ENCODE measurements at regions not wholly inside any gene's neighbourhood (a gene's known extent, or its start where the extent isn't known, plus 50 kb on each side); places are given as distances from the start of the nearest gene placed in this dataset.

GRCh38 chr18:78133729-78134128, 845.9 kb upstream of the SALL3 start:
- H3K27ac ChIP-seq (ENCODE audit: insufficient read depth, low read length, poor library complexity, severe bottlenecking), result no peak overlapping the region
- ATAC-seq (ENCODE audit: low read depth in 2 of 2), result no peak
- H3K27ac Mint-ChIP-seq, result no peak overlapping the region

GRCh38 chr18:78136986-78137385, 842.6 kb upstream of the SALL3 start:
- Mint-ChIP-seq H3K36me3 (no peaks in the 10 kb centered on the region), H3K27ac (no peak overlapping the region), H3K27me3 (no peaks in the 10 kb centered on the region), H3K4me1 (no peaks in the 10 kb centered on the region), H3K4me3 (no peak overlapping the region), H3K9me3 (peaks cover 0 to 1% (median 0%) of the 10 kb centered on the region in 7 donors)
- H3K36me3 ChIP-seq (ENCODE audit: control insufficient read depth, insufficient read depth, low read length), result no peaks in the 10 kb centered on the region
- H3K4me1 ChIP-seq (ENCODE audit: control insufficient read depth, insufficient read depth, low read length, poor library complexity, severe bottlenecking), result no peaks in the 10 kb centered on the region
- no peak overlapping the region for H3K4me3 ChIP-seq (ENCODE audit: low read depth, low read length)
- H3K27me3 ChIP-seq (ENCODE audit: control insufficient read depth, insufficient read depth, low read length), result no peaks in the 10 kb centered on the region
- H3K9me3 ChIP-seq (ENCODE audit: control insufficient read depth in 2 of 2, low read length in 2 of 2), result no peaks in the 10 kb centered on the region
- DNase-seq (no peak), ATAC-seq (ENCODE audit: low read depth in 2 of 2) (no peak)
- no peak overlapping the region for H3K27ac ChIP-seq (ENCODE audit: insufficient read depth, low read length, poor library complexity, severe bottlenecking)

More at GRCh38 chr18:78133729-78134128, 845.9 kb upstream of the SALL3 start:
- Mint-ChIP-seq H3K4me3 (no peak overlapping the region), H3K4me1 (no peaks in the 10 kb centered on the region), H3K36me3 (no peaks in the 10 kb centered on the region), H3K9me3 (peaks cover 0 to 5% (median 0%) of the 10 kb centered on the region in 7 donors), H3K27me3 (no peaks in the 10 kb centered on the region)
- Histone ChIP-seq H3K27me3 (ENCODE audit: control insufficient read depth, insufficient read depth, low read length) (no peaks in the 10 kb centered on the region), H3K4me1 (ENCODE audit: control insufficient read depth, insufficient read depth, low read length, poor library complexity, severe bottlenecking) (no peaks in the 10 kb centered on the region), H3K4me3 (ENCODE audit: low read depth, low read length) (no peak overlapping the region), H3K36me3 (ENCODE audit: control insufficient read depth, insufficient read depth, low read length) (no peaks in the 10 kb centered on the region), H3K9me3 (ENCODE audit: control insufficient read depth in 2 of 2, low read length in 2 of 2) (no peaks in the 10 kb centered on the region)
- no peak for DNase-seq

GRCh38 chr18:78138983-78139496, 840.6 kb upstream of the SALL3 start:
- ATAC-seq (ENCODE audit: low read depth in 2 of 2) (no peak), DNase-seq (no peak)
- Histone ChIP-seq H3K27ac (ENCODE audit: insufficient read depth, low read length, poor library complexity, severe bottlenecking) (no peak overlapping the region), H3K4me3 (ENCODE audit: low read depth, low read length) (no peak overlapping the region), H3K4me1 (ENCODE audit: control insufficient read depth, insufficient read depth, low read length, poor library complexity, severe bottlenecking) (no peaks in the 10 kb centered on the region), H3K9me3 (ENCODE audit: control insufficient read depth in 2 of 2, low read length in 2 of 2) (no peaks in the 10 kb centered on the region), H3K27me3 (ENCODE audit: control insufficient read depth, insufficient read depth, low read length) (no peaks in the 10 kb centered on the region), H3K36me3 (ENCODE audit: control insufficient read depth, insufficient read depth, low read length) (no peaks in the 10 kb centered on the region)
- no peaks in the 10 kb centered on the region for H3K36me3 Mint-ChIP-seq
- no peaks in the 10 kb centered on the region for H3K27me3 Mint-ChIP-seq
- H3K4me1 Mint-ChIP-seq, result no peaks in the 10 kb centered on the region
- H3K4me3 Mint-ChIP-seq, result no peak overlapping the region
- peaks cover 0 to 1% (median 0%) of the 10 kb centered on the region in 7 donors for H3K9me3 Mint-ChIP-seq
- H3K27ac Mint-ChIP-seq, result no peak overlapping the region

GRCh38 chr18:78140294-78140693, 839.3 kb upstream of the SALL3 start:
- no peaks in the 10 kb centered on the region for H3K36me3 ChIP-seq (ENCODE audit: control insufficient read depth, insufficient read depth, low read length)
- no peaks in the 10 kb centered on the region for H3K4me1 ChIP-seq (ENCODE audit: control insufficient read depth, insufficient read depth, low read length, poor library complexity, severe bottlenecking)
- ATAC-seq (ENCODE audit: low read depth in 2 of 2) (no peak), DNase-seq (no peak)
- Mint-ChIP-seq H3K36me3 (no peaks in the 10 kb centered on the region), H3K9me3 (peaks cover 0 to 2% (median 0%) of the 10 kb centered on the region in 7 donors), H3K4me1 (no peaks in the 10 kb centered on the region), H3K27me3 (peaks cover 4% of the 10 kb centered on the region), H3K27ac (no peak overlapping the region), H3K4me3 (no peak overlapping the region)
- no peak overlapping the region for H3K4me3 ChIP-seq (ENCODE audit: low read depth, low read length)
- no peak overlapping the region for H3K27ac ChIP-seq (ENCODE audit: insufficient read depth, low read length, poor library complexity, severe bottlenecking)
- no peaks in the 10 kb centered on the region for H3K9me3 ChIP-seq (ENCODE audit: control insufficient read depth in 2 of 2, low read length in 2 of 2)
- no peaks in the 10 kb centered on the region for H3K27me3 ChIP-seq (ENCODE audit: control insufficient read depth, insufficient read depth, low read length)

GRCh38 chr18:78144669-78145068, 834.9 kb upstream of the SALL3 start:
- no peak for ATAC-seq (ENCODE audit: low read depth in 2 of 2)
- Mint-ChIP-seq H3K4me1 (no peaks in the 10 kb centered on the region), H3K27me3 (peaks cover 4% of the 10 kb centered on the region), H3K36me3 (no peaks in the 10 kb centered on the region), H3K9me3 (peaks cover 0 to 3% (median 0%) of the 10 kb centered on the region in 7 donors), H3K27ac (no peak overlapping the region), H3K4me3 (no peak overlapping the region)
- Histone ChIP-seq H3K36me3 (ENCODE audit: control insufficient read depth, insufficient read depth, low read length) (no peaks in the 10 kb centered on the region), H3K27ac (ENCODE audit: insufficient read depth, low read length, poor library complexity, severe bottlenecking) (no peak overlapping the region), H3K4me1 (ENCODE audit: control insufficient read depth, insufficient read depth, low read length, poor library complexity, severe bottlenecking) (no peaks in the 10 kb centered on the region), H3K27me3 (ENCODE audit: control insufficient read depth, insufficient read depth, low read length) (no peaks in the 10 kb centered on the region), H3K4me3 (ENCODE audit: low read depth, low read length) (no peak overlapping the region), H3K9me3 (ENCODE audit: control insufficient read depth in 2 of 2, low read length in 2 of 2) (no peaks in the 10 kb centered on the region)
- DNase-seq, result no peak

- no peaks in the 10 kb centered on the region for H3K27me3 ChIP-seq (ENCODE audit: control insufficient read depth, insufficient read depth, low read length)
- Mint-ChIP-seq H3K36me3 (no peaks in the 10 kb centered on the region), H3K9me3 (peaks cover 0 to 3% (median 0%) of the 10 kb centered on the region in 7 donors), H3K4me1 (no peaks in the 10 kb centered on the region), H3K4me3 (no peak overlapping the region), H3K27me3 (peaks cover 4% of the 10 kb centered on the region), H3K27ac (no peak overlapping the region)
- H3K4me1 ChIP-seq (ENCODE audit: control insufficient read depth, insufficient read depth, low read length, poor library complexity, severe bottlenecking), result no peaks in the 10 kb centered on the region
- no peaks in the 10 kb centered on the region for H3K9me3 ChIP-seq (ENCODE audit: control insufficient read depth in 2 of 2, low read length in 2 of 2)
- no peaks in the 10 kb centered on the region for H3K36me3 ChIP-seq (ENCODE audit: control insufficient read depth, insufficient read depth, low read length)
- H3K27ac ChIP-seq (ENCODE audit: insufficient read depth, low read length, poor library complexity, severe bottlenecking), result no peak overlapping the region
- no peak overlapping the region for H3K4me3 ChIP-seq (ENCODE audit: low read depth, low read length)
- ATAC-seq (ENCODE audit: low read depth in 2 of 2), result no peak
- DNase-seq, result no peak
These were observed 834.5 kb upstream of the SALL3 start for GRCh38 chr18:78145096-78145495.

- Histone ChIP-seq H3K4me1 (ENCODE audit: control insufficient read depth, insufficient read depth, low read length, poor library complexity, severe bottlenecking) (no peaks in the 10 kb centered on the region), H3K36me3 (ENCODE audit: control insufficient read depth, insufficient read depth, low read length) (no peaks in the 10 kb centered on the region), H3K4me3 (ENCODE audit: low read depth, low read length) (no peak overlapping the region), H3K27ac (ENCODE audit: insufficient read depth, low read length, poor library complexity, severe bottlenecking) (no peak overlapping the region), H3K27me3 (ENCODE audit: control insufficient read depth, insufficient read depth, low read length) (no peaks in the 10 kb centered on the region), H3K9me3 (ENCODE audit: control insufficient read depth in 2 of 2, low read length in 2 of 2) (no peaks in the 10 kb centered on the region)
- Mint-ChIP-seq H3K4me3 (no peak overlapping the region), H3K27ac (no peak overlapping the region), H3K4me1 (no peaks in the 10 kb centered on the region), H3K9me3 (peaks cover 0 to 4% (median 0%) of the 10 kb centered on the region in 7 donors), H3K36me3 (no peaks in the 10 kb centered on the region), H3K27me3 (peaks cover 4% of the 10 kb centered on the region)
- no peak for ATAC-seq (ENCODE audit: low read depth in 2 of 2)
- DNase-seq, result no peak
These were observed 833.2 kb upstream of the SALL3 start for GRCh38 chr18:78146136-78147085.

GRCh38 chr18:78150590-78150989, 829.0 kb upstream of the SALL3 start:
- no peaks in the 10 kb centered on the region for H3K27me3 Mint-ChIP-seq
- no peaks in the 10 kb centered on the region for H3K36me3 Mint-ChIP-seq
- H3K27me3 ChIP-seq (ENCODE audit: control insufficient read depth, insufficient read depth, low read length), result no peaks in the 10 kb centered on the region
- DNase-seq, result no peak
- ATAC-seq (ENCODE audit: low read depth in 2 of 2), result no peak
- no peak overlapping the region for H3K27ac Mint-ChIP-seq
- no peak overlapping the region for H3K27ac ChIP-seq (ENCODE audit: insufficient read depth, low read length, poor library complexity, severe bottlenecking)
- peaks cover 0 to 5% (median 3%) of the 10 kb centered on the region in 7 donors for H3K9me3 Mint-ChIP-seq
- no peaks in the 10 kb centered on the region for H3K4me1 Mint-ChIP-seq
- no peaks in the 10 kb centered on the region for H3K4me1 ChIP-seq (ENCODE audit: control insufficient read depth, insufficient read depth, low read length, poor library complexity, severe bottlenecking)
- no peak overlapping the region for H3K4me3 ChIP-seq (ENCODE audit: low read depth, low read length)
- H3K9me3 ChIP-seq (ENCODE audit: control insufficient read depth in 2 of 2, low read length in 2 of 2), result no peaks in the 10 kb centered on the region
- H3K36me3 ChIP-seq (ENCODE audit: control insufficient read depth, insufficient read depth, low read length), result no peaks in the 10 kb centered on the region
- no peak overlapping the region for H3K4me3 Mint-ChIP-seq
